ENCODE measurements at regions not wholly inside any gene's neighbourhood (a gene's known extent, or its start where the extent isn't known, plus 50 kb on each side); places are given as distances from the start of the nearest gene placed in this dataset.
"Not testable (repeated sequence)": the region's sequence is repeated elsewhere in the genome, so short reads cannot be mapped to it uniquely, and the experiment has no call there.

- DNase-seq (ENCODE audit: low read depth in 2 of 3, low spot score in 1 of 3), result no peak
Observed at GRCh38 chr6:113361014-113361645, 496.0 kb upstream of the MARCKS start.

DNA sequence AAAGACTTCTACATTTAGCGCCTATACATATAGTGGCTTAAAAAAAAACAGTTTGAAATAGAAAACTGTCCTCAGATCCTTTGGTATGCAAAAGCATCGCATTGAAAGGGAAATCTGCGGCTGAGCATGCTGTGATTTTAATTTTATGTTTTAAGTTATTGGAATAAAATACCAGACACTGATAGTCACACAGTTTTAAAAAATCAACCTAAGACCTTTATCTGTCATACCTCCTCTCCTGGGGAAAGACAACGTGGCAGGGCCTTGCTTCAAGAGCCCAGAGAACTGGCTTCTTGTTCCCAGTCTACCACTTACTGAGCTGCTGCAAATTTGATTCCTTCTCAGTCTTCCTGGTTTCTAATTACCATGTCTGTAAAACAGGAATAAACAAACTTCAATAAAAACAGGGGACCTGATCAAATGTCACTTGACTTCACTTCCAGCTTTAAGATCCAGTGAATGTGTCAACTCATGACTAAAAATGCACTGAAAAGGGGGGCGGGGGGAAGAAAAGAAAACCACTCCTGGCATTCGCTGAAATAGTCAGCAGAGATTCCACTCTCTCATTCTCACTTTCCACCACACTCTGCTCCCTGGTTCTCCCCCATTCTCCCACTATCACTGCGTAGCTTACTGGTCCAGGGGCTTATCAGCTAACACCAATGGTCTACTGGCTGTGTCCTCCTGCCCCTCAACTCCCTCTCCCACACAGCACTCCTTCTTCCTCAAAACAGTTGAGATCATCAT, 494.7 kb upstream of the MARCKS start:
- peak in 1 of 3 donors; percentile 0 for DNase-seq (ENCODE audit: low read depth in 2 of 3, low spot score in 1 of 3)

- DNase-seq (ENCODE audit: low read depth in 2 of 3, low spot score in 1 of 3), result no peak
Observed at GRCh38 chr6:113363048-113363798, 493.9 kb upstream of the MARCKS start.

- DNase-seq (ENCODE audit: low read depth in 2 of 3, low spot score in 1 of 3), result no peak
Observed at GRCh38 chr6:113363866-113364265, 493.3 kb upstream of the MARCKS start.

- no peak for DNase-seq (ENCODE audit: low read depth in 2 of 3, low spot score in 1 of 3)
Observed at GRCh38 chr6:113364766-113365165, 492.4 kb upstream of the MARCKS start.

DNA sequence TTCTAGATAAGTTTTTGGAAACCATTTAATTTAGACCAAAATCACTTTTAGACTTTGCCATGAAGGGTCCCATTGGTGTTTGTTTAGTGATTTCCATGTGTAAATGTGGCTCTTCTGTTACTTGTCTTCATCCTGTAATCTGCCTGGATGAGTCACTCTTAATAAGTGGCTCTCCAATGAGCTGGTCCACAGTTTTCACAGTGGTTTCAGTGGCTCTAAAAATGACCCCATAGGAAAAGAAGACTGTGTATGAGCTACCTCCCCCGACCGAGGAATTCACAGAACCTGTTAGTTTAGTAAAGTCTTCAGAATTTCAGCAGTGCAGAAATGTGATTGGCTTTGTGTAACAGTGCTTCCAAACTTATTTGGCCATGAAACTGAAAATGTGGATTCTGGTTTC, 492.0 kb upstream of the MARCKS start:
- DNase-seq (ENCODE audit: low read depth in 2 of 3, low spot score in 1 of 3), result no peak

- no peak for DNase-seq (ENCODE audit: low read depth in 2 of 3, low spot score in 1 of 3)
Observed at GRCh38 chr6:113366505-113366904, 490.6 kb upstream of the MARCKS start.

DNA sequence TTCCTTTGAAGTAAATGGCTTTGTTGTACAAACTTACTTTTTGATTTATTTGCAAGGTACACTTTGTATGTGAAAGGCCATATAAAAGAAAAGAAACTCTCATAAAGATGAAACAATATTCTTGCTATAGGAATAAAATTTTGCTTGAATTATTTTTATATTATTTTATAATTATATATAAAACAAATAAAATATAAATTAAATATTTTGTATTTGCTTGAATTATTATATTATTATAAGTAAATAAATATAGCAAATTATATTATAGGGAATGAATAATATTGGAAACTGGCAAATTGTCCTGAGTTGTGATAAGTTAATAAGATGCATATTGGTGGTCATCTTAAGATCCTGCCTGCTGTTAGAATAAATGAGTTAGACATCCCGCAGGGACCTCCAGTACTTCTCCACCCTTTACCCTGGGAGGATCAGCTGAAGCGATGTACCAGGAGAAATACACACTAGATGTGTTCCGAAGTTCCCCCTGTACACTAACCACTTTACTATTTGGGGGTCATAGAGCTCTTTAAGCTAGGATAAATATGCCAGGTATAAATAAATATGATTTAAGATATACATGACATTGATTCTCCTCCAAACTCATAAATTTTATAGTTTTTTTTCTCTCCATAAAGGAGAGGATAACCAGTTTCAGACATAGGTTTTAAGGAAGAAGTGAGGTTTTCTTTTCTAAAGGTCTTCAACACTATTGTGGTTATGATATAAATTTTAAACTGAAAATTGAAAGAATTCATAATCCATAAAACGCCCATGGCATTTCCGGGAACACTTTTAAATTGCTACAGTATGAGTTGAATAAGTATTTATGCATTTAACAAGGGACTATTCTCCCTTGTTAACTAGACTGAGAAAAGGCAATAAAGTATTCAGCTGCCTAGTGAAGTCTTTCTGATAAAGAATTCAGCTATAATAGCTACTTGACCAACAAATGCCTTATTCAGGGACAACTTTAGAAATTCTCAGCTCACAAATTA, 486.3 kb upstream of the MARCKS start:
- DNase-seq (ENCODE audit: low read depth in 2 of 3, low spot score in 1 of 3), result no peak

DNA sequence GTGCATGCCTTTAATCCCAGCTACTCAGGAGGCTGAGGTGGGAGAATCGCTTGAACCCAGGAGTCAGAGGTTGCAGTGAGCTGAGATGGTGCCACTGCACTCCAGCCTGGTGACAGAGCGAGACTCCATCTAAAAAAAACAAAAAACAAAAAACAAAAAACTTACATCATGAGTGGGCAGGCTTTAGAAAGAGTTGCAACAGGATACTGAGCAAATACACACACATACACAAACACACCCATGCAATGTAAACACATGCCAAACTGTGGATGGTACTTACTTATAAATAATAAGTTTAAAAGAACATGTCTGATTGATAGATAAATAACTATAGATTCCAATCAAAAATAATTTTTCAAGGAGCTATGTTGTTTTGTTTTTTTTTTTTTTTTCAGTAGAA, 481.7 kb upstream of the MARCKS start:
- DNase-seq (ENCODE audit: low read depth in 2 of 3, low spot score in 1 of 3), result not testable (repeated sequence)

DNA sequence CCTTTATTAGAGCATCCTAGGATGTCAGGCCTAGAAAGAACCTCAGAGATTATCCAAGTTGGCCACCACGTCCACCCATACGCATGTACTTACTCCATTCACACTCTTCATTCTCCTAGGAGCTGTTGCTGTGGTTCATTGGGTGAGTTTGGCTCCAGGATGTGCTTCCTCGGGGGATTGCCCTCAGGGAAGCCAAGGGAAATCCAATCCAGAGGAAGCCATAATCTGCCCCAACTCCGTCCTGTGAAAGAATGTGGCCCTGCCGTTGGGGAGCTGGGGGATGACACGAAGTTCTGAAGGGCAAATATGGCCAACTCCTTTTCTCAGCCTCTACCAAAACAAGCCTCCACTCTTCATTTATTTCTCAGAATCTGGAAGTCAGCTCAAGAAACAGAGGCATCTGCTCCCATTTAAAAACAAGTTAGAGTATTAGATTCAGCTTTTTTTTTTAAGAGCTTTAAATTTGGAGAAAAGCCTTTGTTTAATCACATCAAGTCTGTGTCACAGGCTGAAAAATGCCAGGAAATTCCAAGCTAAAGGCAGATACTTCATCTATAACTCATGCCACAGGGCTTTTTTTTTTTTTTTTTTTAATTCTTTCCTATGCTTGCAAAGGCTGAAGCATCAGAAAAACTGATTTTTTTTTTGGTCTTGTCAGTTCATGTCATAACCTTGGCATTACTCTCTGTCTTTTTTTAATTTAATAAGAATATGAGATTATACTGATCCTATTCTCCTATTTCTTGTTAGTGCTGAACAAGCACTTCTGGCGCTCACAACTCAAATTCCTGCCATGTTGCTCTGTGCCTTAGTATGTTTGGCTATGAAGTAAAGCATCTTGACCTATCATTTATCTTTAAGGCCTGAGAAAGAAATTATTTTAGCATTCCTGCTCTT, 480.9 kb upstream of the MARCKS start:
- no peak for DNase-seq (ENCODE audit: low read depth in 2 of 3, low spot score in 1 of 3)

DNA sequence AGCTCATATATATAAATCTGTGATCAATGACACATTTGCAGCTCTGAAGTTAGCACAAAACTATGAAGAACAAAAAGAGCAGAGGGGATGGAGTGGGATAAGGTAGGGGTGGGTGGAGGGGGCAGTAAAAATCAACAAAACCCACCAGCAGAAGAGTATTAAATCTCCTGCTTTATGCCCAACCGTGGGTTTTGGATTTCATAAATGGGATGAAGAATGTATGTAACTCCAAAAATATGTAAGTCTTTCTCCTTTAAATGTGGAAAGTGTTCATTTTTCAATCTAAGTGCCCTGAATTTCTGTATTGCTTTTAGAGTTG, 480.3 kb upstream of the MARCKS start:
- DNase-seq (ENCODE audit: low read depth in 2 of 3, low spot score in 1 of 3), result no peak

DNA sequence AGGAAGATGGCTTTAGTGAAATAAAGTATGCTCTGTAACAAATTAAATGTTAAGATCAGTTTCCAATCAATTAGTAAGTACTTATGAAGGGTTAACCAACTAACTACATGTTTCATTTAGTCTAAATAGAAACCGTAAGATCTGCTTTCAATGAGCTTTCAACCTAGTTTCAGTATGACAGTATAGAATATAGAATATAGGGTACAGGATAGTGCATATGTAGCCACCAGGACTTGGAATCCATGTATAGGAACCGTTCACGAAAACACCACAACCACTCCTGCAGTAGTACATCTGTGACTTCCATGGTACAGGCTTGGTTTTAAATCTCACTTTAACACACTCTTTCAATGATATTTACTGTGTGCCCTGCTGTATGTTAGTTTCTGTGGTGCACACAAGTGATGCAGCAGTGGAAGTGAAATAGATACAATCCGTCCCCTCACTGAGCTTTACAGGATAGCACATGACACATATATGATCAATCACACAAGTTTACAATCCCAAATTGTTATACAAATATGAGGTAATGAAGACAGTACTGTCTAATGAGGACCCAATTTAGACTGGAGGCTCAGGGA, 479.7 kb upstream of the MARCKS start:
- no peak for DNase-seq (ENCODE audit: low read depth in 2 of 3, low spot score in 1 of 3)

- DNase-seq (ENCODE audit: low read depth in 2 of 3, low spot score in 1 of 3), result no peak
Observed at GRCh38 chr6:113380591-113380990, 476.6 kb upstream of the MARCKS start.

DNA sequence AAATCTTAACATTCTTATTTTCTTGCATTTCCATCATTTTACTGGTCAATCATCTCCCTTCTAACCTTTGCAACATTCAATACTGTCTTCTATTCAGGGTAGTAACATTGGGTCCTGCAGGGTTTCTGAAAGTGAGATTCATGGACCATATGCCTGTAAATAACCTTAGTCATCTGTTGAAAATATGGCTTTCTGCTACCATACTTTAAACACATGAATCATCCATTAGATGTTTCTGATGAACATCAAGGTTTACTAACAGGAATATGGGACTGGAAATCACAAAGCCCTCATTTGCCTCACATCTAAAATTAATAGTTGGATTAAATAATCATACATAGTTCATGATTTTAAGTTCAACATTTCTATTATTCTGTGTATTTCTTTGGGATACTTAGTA, 475.9 kb upstream of the MARCKS start:
- DNase-seq (ENCODE audit: low read depth in 2 of 3, low spot score in 1 of 3), result no peak

DNA sequence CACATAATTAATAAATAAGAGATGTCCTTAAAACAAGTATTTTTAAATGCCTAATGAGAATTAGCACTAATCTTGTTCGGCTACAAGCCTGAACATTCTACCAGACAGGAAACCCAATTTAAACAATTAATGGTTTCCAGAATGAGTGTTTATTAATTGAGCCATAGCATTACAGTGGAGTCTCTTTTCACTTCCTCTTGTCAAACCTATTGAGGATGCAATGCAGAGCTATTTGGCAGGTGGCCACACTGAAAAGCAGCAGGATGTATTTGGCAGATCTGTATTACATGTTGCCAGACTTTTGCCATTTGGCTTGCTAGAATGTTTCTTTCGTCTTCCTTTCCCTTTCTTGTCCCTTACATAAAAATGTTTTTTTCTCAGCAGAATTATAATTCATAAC, 475.2 kb upstream of the MARCKS start:
- no peak for DNase-seq (ENCODE audit: low read depth in 2 of 3, low spot score in 1 of 3)

GRCh38 chr6:113383701-113384100, 473.4 kb upstream of the MARCKS start:
- no peak for DNase-seq (ENCODE audit: low read depth in 2 of 3, low spot score in 1 of 3)

DNA sequence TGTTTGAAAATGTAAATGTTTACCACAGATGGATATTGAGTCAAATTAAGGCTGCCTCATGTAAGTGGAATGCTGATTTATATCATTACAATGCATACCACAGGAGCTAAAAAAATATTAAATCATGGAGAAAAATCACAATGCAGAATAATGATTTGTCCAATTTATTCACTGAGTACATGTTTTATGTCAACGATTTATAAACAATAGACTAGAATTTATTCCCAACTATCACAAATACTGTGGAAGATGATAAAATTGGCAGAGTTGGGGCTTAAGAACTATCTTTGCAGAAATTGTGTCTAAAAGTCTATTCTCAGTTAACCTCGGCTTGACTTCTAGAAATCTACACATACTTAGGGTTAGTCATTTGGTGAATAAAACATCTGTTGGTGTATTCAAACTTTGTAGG, 472.1 kb upstream of the MARCKS start:
- no peak for DNase-seq (ENCODE audit: low read depth in 2 of 3, low spot score in 1 of 3)

- DNase-seq (ENCODE audit: low read depth in 2 of 3, low spot score in 1 of 3), result no peak
Observed at GRCh38 chr6:113388996-113389395, 468.1 kb upstream of the MARCKS start.

DNA sequence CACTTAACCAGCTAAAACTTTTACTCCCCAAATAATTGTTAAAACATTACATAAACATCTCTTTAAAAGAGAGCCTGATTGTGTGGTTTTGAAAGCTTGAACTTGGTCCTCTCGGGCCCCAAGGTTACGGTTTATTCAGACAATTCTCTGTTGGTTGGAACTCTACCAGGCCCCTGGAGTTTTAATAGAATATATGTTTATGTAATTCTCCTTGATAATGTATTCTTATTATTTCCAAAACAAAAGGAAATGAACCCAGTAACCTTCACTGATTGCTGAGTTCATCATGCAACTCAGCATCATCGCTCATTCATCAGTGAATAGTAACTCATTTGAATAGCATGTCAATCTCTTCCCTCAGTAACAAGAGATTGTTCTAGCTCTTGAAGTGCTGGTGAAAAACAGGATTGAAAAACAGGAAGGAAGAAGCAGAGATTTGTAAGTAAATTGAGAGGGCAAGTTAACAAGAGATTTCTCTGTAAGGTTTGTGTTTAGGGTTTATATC, 464.5 kb upstream of the MARCKS start:
- no peak for DNase-seq (ENCODE audit: low read depth in 2 of 3, low spot score in 1 of 3)

GRCh38 chr6:113394216-113394615, 462.9 kb upstream of the MARCKS start:
- no peak for DNase-seq (ENCODE audit: low read depth in 2 of 3, low spot score in 1 of 3)
